D721Med (cell line): ENCODE measurements at regions not wholly inside any gene's neighbourhood (a gene's known extent, or its start where the extent isn't known, plus 50 kb on each side); places are given as distances from the start of the nearest gene placed in this dataset.
"Not testable (repeated sequence)": the region's sequence is repeated elsewhere in the genome, so short reads cannot be mapped to it uniquely, and the experiment has no call there.

Source experiments
- DNase-seq: peaks from one replicate; pipeline ENCODE4 v3.0.0; 2011; ENCODE audit warnings: low spot score; ENCODE audit not compliant: insufficient read length
- FAIRE-seq: peaks from 2 replicates; lab custom pipeline; 2011; peaks lifted over from hg19 to GRCh38; lab: Jason Lieb, UNC
- TF ChIP-seq, protein P1 (sequence below): IDR thresholded peaks from 2 replicates; pipeline ENCODE4 v1.5.1; 2012; ENCODE audit warnings: mild to moderate bottlenecking, control low read depth; ENCODE audit not compliant: insufficient read depth; ENCODE audit errors: missing control alignments

- FAIRE-seq: no peak
Observed at GRCh38 chr15:79635149-79635771, 203.1 kb downstream of the MINAR1 start.

DNA sequence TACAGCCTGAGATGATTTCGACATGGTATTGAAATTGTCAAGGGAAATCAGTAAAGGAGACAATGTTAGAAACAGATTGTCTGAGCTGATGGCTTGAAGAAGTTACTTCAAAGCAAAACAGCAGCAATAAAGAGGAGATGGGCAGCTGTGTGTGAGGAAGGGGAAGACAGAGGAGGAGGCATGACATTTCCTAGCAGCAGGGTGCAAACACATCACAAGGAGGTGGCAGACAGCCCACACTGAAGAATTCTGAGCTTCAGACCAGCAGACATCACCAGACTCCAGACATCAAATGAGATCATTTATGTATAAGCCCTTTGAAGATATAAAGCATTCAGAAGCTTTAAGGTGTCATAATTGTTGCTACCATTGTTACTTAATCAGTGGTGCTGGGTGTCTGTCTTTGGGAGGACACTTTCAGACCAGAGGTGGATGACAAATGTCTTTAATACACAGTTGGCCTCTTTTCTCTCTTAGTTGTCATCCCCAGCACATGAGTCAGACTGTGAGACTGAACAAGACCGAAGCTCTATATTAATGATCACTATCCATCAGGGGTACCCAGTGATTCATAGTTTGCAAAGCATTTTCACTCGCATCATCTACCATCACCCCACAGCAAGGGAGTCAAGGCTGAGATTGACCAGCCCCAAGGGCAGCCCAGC lies 203.9 kb downstream of the MINAR1 start:
- DNase-seq: no peak

More at GRCh38 chr15:79635149-79635771, 203.1 kb downstream of the MINAR1 start:
- TF ChIP-seq, protein P1, sequence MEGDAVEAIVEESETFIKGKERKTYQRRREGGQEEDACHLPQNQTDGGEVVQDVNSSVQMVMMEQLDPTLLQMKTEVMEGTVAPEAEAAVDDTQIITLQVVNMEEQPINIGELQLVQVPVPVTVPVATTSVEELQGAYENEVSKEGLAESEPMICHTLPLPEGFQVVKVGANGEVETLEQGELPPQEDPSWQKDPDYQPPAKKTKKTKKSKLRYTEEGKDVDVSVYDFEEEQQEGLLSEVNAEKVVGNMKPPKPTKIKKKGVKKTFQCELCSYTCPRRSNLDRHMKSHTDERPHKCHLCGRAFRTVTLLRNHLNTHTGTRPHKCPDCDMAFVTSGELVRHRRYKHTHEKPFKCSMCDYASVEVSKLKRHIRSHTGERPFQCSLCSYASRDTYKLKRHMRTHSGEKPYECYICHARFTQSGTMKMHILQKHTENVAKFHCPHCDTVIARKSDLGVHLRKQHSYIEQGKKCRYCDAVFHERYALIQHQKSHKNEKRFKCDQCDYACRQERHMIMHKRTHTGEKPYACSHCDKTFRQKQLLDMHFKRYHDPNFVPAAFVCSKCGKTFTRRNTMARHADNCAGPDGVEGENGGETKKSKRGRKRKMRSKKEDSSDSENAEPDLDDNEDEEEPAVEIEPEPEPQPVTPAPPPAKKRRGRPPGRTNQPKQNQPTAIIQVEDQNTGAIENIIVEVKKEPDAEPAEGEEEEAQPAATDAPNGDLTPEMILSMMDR: no peak
- DNase-seq: no peak

DNA sequence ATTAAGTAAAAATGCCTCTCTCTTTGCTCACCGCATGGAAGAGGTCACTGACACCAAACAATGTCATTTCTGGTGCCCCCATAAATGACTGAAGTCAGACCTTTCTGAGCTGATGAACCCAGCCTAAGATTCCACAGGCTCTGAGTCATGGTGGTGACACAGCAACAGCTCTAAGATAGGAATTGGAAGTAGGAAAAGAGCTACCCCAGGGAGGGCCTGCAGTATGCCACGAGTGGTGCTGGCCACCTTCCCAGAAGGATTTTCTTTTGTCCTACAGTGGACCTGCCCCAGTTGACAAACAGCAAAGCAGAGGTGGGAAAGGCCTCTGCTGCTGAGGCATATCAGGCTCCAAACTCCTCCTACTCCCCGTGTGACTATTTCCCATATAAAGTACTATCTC lies 208.1 kb downstream of the MINAR1 start:
- TF ChIP-seq, protein P1: no peak
- DNase-seq: no peak

More for the DNA sequence above, 203.9 kb downstream of the MINAR1 start:
- TF ChIP-seq, protein P1: no peak
- no peak for FAIRE-seq

GRCh38 chr15:79641841-79642240 lies 209.7 kb downstream of the MINAR1 start:
- FAIRE-seq (no peak), DNase-seq (no peak)
- TF ChIP-seq, protein P1: no peak

More for the DNA sequence above, 208.1 kb downstream of the MINAR1 start:
- FAIRE-seq: no peak

DNA sequence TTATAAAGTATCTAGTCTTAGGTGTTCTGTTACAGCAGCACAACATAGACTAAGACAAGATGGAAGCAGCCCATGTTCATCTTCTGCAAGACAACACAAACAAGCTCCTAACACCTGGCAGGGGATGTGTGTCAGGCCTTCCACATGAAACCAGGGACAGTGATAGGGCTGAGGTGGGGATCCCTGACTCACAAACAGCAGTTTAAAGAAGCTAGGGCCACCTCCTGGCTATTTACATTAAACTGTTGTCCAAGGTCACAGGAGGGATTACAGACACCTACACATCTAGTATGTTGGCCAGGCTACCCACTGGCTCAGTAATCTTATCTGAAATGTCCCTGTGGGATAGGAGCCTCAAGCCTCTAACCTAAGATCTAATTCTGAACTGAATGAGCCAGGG lies 211.3 kb downstream of the MINAR1 start:
- FAIRE-seq (no peak), DNase-seq (no peak)
- TF ChIP-seq, protein P1: no peak

DNA sequence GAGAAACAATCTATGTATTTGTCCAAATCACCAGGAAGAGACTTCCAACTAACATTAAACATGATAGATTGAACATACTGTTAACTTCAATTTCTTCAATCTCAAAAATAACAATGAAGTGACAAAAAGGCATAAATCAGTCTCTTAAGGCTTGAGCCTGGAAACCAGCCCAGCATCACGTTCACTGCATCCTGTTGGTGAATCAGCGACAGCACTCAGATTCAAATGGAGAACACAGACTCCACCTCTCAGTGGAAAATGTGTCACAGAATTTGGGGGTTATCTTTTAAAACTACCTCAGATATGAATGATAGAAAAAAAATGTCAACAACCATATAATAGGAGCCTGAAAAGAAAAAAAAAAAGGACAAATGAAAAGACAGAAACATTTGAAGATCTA lies 212.0 kb downstream of the MINAR1 start:
- FAIRE-seq: no peak
- DNase-seq: no peak
- TF ChIP-seq, protein P1: no peak

DNA sequence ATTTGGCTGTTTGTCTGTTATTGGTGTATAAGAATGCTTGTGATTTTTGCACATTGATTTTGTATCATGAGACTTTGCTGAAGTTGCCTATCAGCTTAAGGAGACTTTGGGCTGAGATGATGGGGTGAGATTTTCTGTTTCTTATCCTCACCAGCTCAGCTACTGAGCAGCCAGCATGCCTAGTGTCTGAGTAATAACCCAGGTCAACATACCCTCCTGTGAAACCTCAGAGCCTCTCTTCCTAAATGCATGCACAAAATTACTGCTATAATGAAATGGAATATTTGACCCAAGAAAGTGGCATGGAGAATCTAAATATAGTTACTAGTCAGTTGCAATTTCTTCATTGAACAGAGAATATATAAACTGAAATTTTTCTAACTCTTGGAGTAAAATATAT lies 220.8 kb downstream of the MINAR1 start:
- DNase-seq, FAIRE-seq: not testable (repeated sequence)
